Fibroblast of lung (primary cell): ENCODE measurements at regions not wholly inside any gene's neighbourhood (a gene's known extent, or its start where the extent isn't known, plus 50 kb on each side); places are given as distances from the start of the nearest gene placed in this dataset.

Source experiments
- EZH2 ChIP-seq: IDR thresholded peaks from 2 replicates; pipeline ENCODE4 v1.5.1; 2012; ENCODE audit warnings: low read length, control low read depth, mild to moderate bottlenecking; ENCODE audit errors: missing control alignments
- TF ChIP-seq, protein P1 (sequence below), 2 donors: IDR thresholded peaks in 1 of 2; conservative IDR thresholded peaks in 1 of 2; 1 replicate in 1 of 2; 2 replicates in 1 of 2; pipeline ENCODE4 v1.5.1; 2011 to 2012; ENCODE audit warnings: low read length in 2 of 2, control low read depth in 1 of 2, inconsistent platforms in 1 of 2, low read depth in 1 of 2, mild to moderate bottlenecking in 1 of 2

DNA sequence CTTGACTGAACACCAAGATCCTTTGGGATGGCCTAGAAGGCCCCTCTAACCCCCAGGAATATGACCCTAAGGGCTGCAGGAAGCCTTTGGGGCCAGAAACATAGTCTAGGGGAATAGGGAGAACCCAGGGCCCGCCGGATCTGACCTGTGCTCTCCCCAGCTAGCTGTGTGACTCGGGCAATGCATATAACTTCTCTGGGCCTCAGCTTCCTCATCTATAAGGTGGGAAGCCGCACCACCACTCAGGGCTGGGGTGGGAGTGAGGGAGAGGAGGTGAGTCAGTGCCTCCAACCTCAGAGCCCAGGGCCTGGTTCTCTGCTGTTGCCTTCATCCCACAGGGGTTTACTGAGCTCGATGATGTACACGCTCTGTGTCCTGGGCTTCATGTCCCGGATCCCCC, 434.4 kb downstream of the PTPRU start:
- TF ChIP-seq, protein P1, sequence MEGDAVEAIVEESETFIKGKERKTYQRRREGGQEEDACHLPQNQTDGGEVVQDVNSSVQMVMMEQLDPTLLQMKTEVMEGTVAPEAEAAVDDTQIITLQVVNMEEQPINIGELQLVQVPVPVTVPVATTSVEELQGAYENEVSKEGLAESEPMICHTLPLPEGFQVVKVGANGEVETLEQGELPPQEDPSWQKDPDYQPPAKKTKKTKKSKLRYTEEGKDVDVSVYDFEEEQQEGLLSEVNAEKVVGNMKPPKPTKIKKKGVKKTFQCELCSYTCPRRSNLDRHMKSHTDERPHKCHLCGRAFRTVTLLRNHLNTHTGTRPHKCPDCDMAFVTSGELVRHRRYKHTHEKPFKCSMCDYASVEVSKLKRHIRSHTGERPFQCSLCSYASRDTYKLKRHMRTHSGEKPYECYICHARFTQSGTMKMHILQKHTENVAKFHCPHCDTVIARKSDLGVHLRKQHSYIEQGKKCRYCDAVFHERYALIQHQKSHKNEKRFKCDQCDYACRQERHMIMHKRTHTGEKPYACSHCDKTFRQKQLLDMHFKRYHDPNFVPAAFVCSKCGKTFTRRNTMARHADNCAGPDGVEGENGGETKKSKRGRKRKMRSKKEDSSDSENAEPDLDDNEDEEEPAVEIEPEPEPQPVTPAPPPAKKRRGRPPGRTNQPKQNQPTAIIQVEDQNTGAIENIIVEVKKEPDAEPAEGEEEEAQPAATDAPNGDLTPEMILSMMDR (conservative IDR thresholded peaks at IDR 0.05 in 1 of 2, IDR thresholded peaks at IDR 0.05 in 1 of 2; ENCODE audit: low read depth in 1 of 2, low read length in 2 of 2): no peak
- TF ChIP-seq EZH2: no peak
